Skeletal muscle satellite cell (primary cell): ENCODE measurements at regions not wholly inside any gene's neighbourhood (a gene's known extent, or its start where the extent isn't known, plus 50 kb on each side); places are given as distances from the start of the nearest gene placed in this dataset.

Experiments
- H3K27me3 ChIP-seq: 2 replicates; pipeline ENCODE4 v1.7.0; 2013; ENCODE audit warnings: low read length; ENCODE audit not compliant: control insufficient read depth, insufficient read depth
- H3K36me3 ChIP-seq: 2 replicates; pipeline ENCODE4 v1.7.0; 2013; ENCODE audit warnings: mild to moderate bottlenecking, control low read depth, low read length; ENCODE audit not compliant: insufficient read depth
- H3K4me1 ChIP-seq: 2 replicates; pipeline ENCODE4 v1.7.0; 2013; ENCODE audit warnings: low read length; ENCODE audit not compliant: control insufficient read depth, insufficient read depth
- H3K4me2 ChIP-seq: 2 replicates; pipeline ENCODE4 v1.7.0; 2013; ENCODE audit warnings: mild to moderate bottlenecking, low read length
- H3K4me3 ChIP-seq: 2 replicates; pipeline ENCODE4 v1.7.0; 2013; ENCODE audit warnings: low read length
- H3K9ac ChIP-seq: 2 replicates; pipeline ENCODE4 v1.7.0; 2013; ENCODE audit warnings: mild to moderate bottlenecking, low read depth, low read length, moderate library complexity
- H3K9me3 ChIP-seq: replicated peaks from 2 replicates; pipeline ENCODE4 v1.7.0; 2013; ENCODE audit warnings: mild to moderate bottlenecking, control low read depth, low read length

GRCh38 chr12:24721191-24721590, 227.7 kb downstream of the BCAT1 start:
- no peak overlapping the region for H3K4me3 ChIP-seq
- peaks cover 14% of the 10 kb centered on the region for H3K4me1 ChIP-seq
- no peaks in the 10 kb centered on the region for H3K36me3 ChIP-seq
- H3K4me2 ChIP-seq = no peak overlapping the region
- no peak overlapping the region for H3K9ac ChIP-seq
- H3K27me3 ChIP-seq = no peaks in the 10 kb centered on the region
- no peaks in the 10 kb centered on the region for H3K9me3 ChIP-seq

- peaks cover 14% of the 10 kb centered on the region for H3K4me1 ChIP-seq
- no peak overlapping the region for H3K4me3 ChIP-seq
- H3K9me3 ChIP-seq = no peaks in the 10 kb centered on the region
- H3K36me3 ChIP-seq = no peaks in the 10 kb centered on the region
- H3K4me2 ChIP-seq = peak overlapping the region; percentile 19
- H3K9ac ChIP-seq = no peak overlapping the region
- H3K27me3 ChIP-seq = no peaks in the 10 kb centered on the region
Observed at GRCh38 chr12:24719293-24719721, 229.6 kb downstream of the BCAT1 start.

- no peak overlapping the region for H3K4me3 ChIP-seq
- no peak overlapping the region for H3K9ac ChIP-seq
- no peak overlapping the region for H3K4me2 ChIP-seq
- no peaks in the 10 kb centered on the region for H3K36me3 ChIP-seq
- no peaks in the 10 kb centered on the region for H3K27me3 ChIP-seq
- H3K4me1 ChIP-seq = peaks cover 14% of the 10 kb centered on the region
- H3K9me3 ChIP-seq = no peaks in the 10 kb centered on the region
Observed at GRCh38 chr12:24718617-24719016, 230.3 kb downstream of the BCAT1 start.

GRCh38 chr12:24714237-24714636, 234.7 kb downstream of the BCAT1 start:
- Histone ChIP-seq H3K4me1 (peaks cover 6% of the 10 kb centered on the region), H3K9ac (no peak overlapping the region), H3K4me2 (no peak overlapping the region), H3K36me3 (no peaks in the 10 kb centered on the region), H3K9me3 (no peaks in the 10 kb centered on the region), H3K4me3 (no peak overlapping the region), H3K27me3 (no peaks in the 10 kb centered on the region)

GRCh38 chr12:24711056-24712008, 237.6 kb downstream of the BCAT1 start:
- Histone ChIP-seq H3K9ac (no peak overlapping the region), H3K27me3 (no peaks in the 10 kb centered on the region), H3K4me1 (no peaks in the 10 kb centered on the region), H3K4me2 (no peak overlapping the region), H3K36me3 (no peaks in the 10 kb centered on the region), H3K4me3 (no peak overlapping the region), H3K9me3 (no peaks in the 10 kb centered on the region)

GRCh38 chr12:24709216-24709615, 239.7 kb downstream of the BCAT1 start:
- H3K27me3 ChIP-seq = no peaks in the 10 kb centered on the region
- no peak overlapping the region for H3K4me3 ChIP-seq
- H3K4me2 ChIP-seq = no peak overlapping the region
- H3K36me3 ChIP-seq = no peaks in the 10 kb centered on the region
- no peaks in the 10 kb centered on the region for H3K4me1 ChIP-seq
- no peak overlapping the region for H3K9ac ChIP-seq
- H3K9me3 ChIP-seq = no peaks in the 10 kb centered on the region

GRCh38 chr12:24708718-24709117, 240.2 kb downstream of the BCAT1 start:
- no peaks in the 10 kb centered on the region for H3K4me1 ChIP-seq
- H3K4me2 ChIP-seq = no peak overlapping the region
- no peaks in the 10 kb centered on the region for H3K9me3 ChIP-seq
- no peaks in the 10 kb centered on the region for H3K27me3 ChIP-seq
- no peaks in the 10 kb centered on the region for H3K36me3 ChIP-seq
- H3K4me3 ChIP-seq = no peak overlapping the region
- no peak overlapping the region for H3K9ac ChIP-seq

- no peak overlapping the region for H3K4me3 ChIP-seq
- H3K9me3 ChIP-seq = no peaks in the 10 kb centered on the region
- H3K4me2 ChIP-seq = no peak overlapping the region
- H3K4me1 ChIP-seq = no peaks in the 10 kb centered on the region
- no peak overlapping the region for H3K9ac ChIP-seq
- H3K27me3 ChIP-seq = no peaks in the 10 kb centered on the region
- no peaks in the 10 kb centered on the region for H3K36me3 ChIP-seq
Observed at GRCh38 chr12:24708043-24708442, 240.9 kb downstream of the BCAT1 start.

GRCh38 chr12:24707334-24707733, 241.6 kb downstream of the BCAT1 start:
- Histone ChIP-seq H3K9me3 (no peaks in the 10 kb centered on the region), H3K4me3 (no peak overlapping the region), H3K4me2 (no peak overlapping the region), H3K4me1 (no peaks in the 10 kb centered on the region), H3K9ac (no peak overlapping the region), H3K27me3 (no peaks in the 10 kb centered on the region), H3K36me3 (no peaks in the 10 kb centered on the region)

GRCh38 chr12:24705741-24706358, 243.1 kb downstream of the BCAT1 start:
- Histone ChIP-seq H3K4me2 (no peak overlapping the region), H3K27me3 (no peaks in the 10 kb centered on the region), H3K4me1 (no peaks in the 10 kb centered on the region), H3K4me3 (no peak overlapping the region), H3K36me3 (no peaks in the 10 kb centered on the region), H3K9me3 (no peaks in the 10 kb centered on the region), H3K9ac (no peak overlapping the region)

GRCh38 chr12:24705216-24705615, 243.7 kb downstream of the BCAT1 start:
- Histone ChIP-seq H3K4me3 (no peak overlapping the region), H3K4me2 (no peak overlapping the region), H3K4me1 (no peaks in the 10 kb centered on the region), H3K27me3 (no peaks in the 10 kb centered on the region), H3K9me3 (no peaks in the 10 kb centered on the region), H3K9ac (no peak overlapping the region), H3K36me3 (no peaks in the 10 kb centered on the region)
